D721Med (cell line): ENCODE measurements at regions not wholly inside any gene's neighbourhood (a gene's known extent, or its start where the extent isn't known, plus 50 kb on each side); places are given as distances from the start of the nearest gene placed in this dataset.

ENCODE experiments used
- DNase-seq: peaks from one replicate; pipeline ENCODE4 v3.0.0; 2011; ENCODE audit warnings: low spot score; ENCODE audit not compliant: insufficient read length
- FAIRE-seq: peaks from 2 replicates; lab custom pipeline; 2011; peaks lifted over from hg19 to GRCh38; lab: Jason Lieb, UNC
- CTCF ChIP-seq: IDR thresholded peaks from 2 replicates; pipeline ENCODE4 v1.5.1; 2012; ENCODE audit warnings: mild to moderate bottlenecking, control low read depth; ENCODE audit not compliant: insufficient read depth; ENCODE audit errors: missing control alignments

GRCh38 chr1:22263359-22263758 lies 120.5 kb upstream of the WNT4 start:
- TF ChIP-seq CTCF: no peak
- DNase-seq (no peak), FAIRE-seq (no peak)

- no peak for FAIRE-seq
- TF ChIP-seq CTCF: no peak
- DNase-seq: no peak
Observed at GRCh38 chr1:22264464-22265341, 121.8 kb upstream of the WNT4 start.

GRCh38 chr1:22266141-22266540 lies 123.2 kb upstream of the WNT4 start:
- FAIRE-seq: no peak
- no peak for TF ChIP-seq CTCF
- DNase-seq: no peak

- no peak for TF ChIP-seq CTCF
- DNase-seq (no peak), FAIRE-seq (no peak)
Observed at GRCh38 chr1:22267413-22268175, 124.7 kb upstream of the WNT4 start.

GRCh38 chr1:22268327-22268726 lies 125.4 kb upstream of the WNT4 start:
- FAIRE-seq: no peak
- DNase-seq: no peak
- TF ChIP-seq CTCF: no peak

GRCh38 chr1:22271847-22272801 lies 129.2 kb upstream of the WNT4 start:
- no peak for TF ChIP-seq CTCF
- DNase-seq (no peak), FAIRE-seq (no peak)
